CD14-positive monocyte (primary cell): ENCODE measurements at regions not wholly inside any gene's neighbourhood (a gene's known extent, or its start where the extent isn't known, plus 50 kb on each side); places are given as distances from the start of the nearest gene placed in this dataset.

Experiments used
- DNase-seq, 3 donors: peaks; one replicate each; pipeline ENCODE4 v3.0.0-alpha.2; 2011 to 2022
- H2AFZ ChIP-seq: 2 replicates; pipeline ENCODE4 v1.6.0; 2012; ENCODE audit warnings: mild to moderate bottlenecking, low read depth, low read length, inconsistent platforms; ENCODE audit not compliant: insufficient read depth, poor library complexity, severe bottlenecking
- H3K27ac ChIP-seq, 2 donors: 1 replicate in 1 of 2; 2 replicates in 1 of 2; pipeline ENCODE4 v1.5.1; 2012 to 2013; ENCODE audit warnings: low read length in 2 of 2, control low read depth in 1 of 2, inconsistent platforms in 1 of 2, low read depth in 1 of 2, mild to moderate bottlenecking in 1 of 2
- H3K27me3 ChIP-seq, 2 donors: one replicate each; pipeline versions ENCODE4 v1.6.0 to v1.6.1; 2011 to 2013; ENCODE audit warnings: low read length in 2 of 2; ENCODE audit not compliant: control insufficient read depth in 2 of 2, insufficient read depth in 2 of 2
- H3K36me3 ChIP-seq, 2 donors: replicated peaks in 1 of 2; 1 replicate in 1 of 2; 2 replicates in 1 of 2; pipeline versions ENCODE4 v1.5.1 to v1.6.1; 2012 to 2013; ENCODE audit warnings: low read length in 2 of 2, control low read depth in 1 of 2, inconsistent platforms in 1 of 2, mild to moderate bottlenecking in 1 of 2; ENCODE audit not compliant: insufficient read depth in 2 of 2, control insufficient read depth in 1 of 2
- H3K4me1 ChIP-seq, 2 donors: 1 replicate in 1 of 2; 2 replicates in 1 of 2; pipeline versions ENCODE4 v1.5.1 to v1.6.1; 2012 to 2013; ENCODE audit warnings: low read length in 2 of 2, control low read depth in 1 of 2, inconsistent platforms in 1 of 2, mild to moderate bottlenecking in 1 of 2, moderate library complexity in 1 of 2; ENCODE audit not compliant: insufficient read depth in 2 of 2, control insufficient read depth in 1 of 2
- H3K4me2 ChIP-seq: replicated peaks from 2 replicates; pipeline ENCODE3; 2012; ENCODE audit warnings: low read length, moderate library complexity, mild to moderate bottlenecking; ENCODE audit not compliant: poor library complexity, severe bottlenecking; ENCODE audit errors: extremely low read depth
- H3K4me3 ChIP-seq, 3 experiments: fragments of 200-600 bp in 1 of 3; sonication (generic) in 1 of 3; replicated peaks in 1 of 3; 1 replicate in 2 of 3; 2 replicates in 1 of 3; pipeline ENCODE4 v1.5.1; 2011 to 2013; ENCODE audit warnings: low read length in 3 of 3, mild to moderate bottlenecking in 3 of 3, control low read depth in 2 of 3, low read depth in 2 of 3, inconsistent platforms in 1 of 3, moderate library complexity in 1 of 3
- H3K79me2 ChIP-seq: 2 replicates; pipeline ENCODE4 v1.6.0; 2012; ENCODE audit warnings: mild to moderate bottlenecking, control low read depth, inconsistent platforms, low read length, moderate library complexity; ENCODE audit not compliant: insufficient read depth
- H3K9ac ChIP-seq: 2 replicates; pipeline ENCODE4 v1.6.0; 2017; ENCODE audit warnings: low read length, mild to moderate bottlenecking; ENCODE audit not compliant: insufficient read depth, poor library complexity, severe bottlenecking
- H3K9me3 ChIP-seq, 2 donors: replicated peaks in 1 of 2; 1 replicate in 1 of 2; 2 replicates in 1 of 2; pipeline versions ENCODE4 v1.5.1 to v1.6.1; 2012 to 2013; ENCODE audit warnings: low read length in 2 of 2, control low read depth in 1 of 2; ENCODE audit not compliant: control insufficient read depth in 1 of 2, insufficient read depth in 1 of 2
- H4K20me1 ChIP-seq: 2 replicates; pipeline ENCODE4 v1.6.0; 2012; ENCODE audit warnings: mild to moderate bottlenecking, low read length, control low read depth, moderate library complexity; ENCODE audit not compliant: insufficient read depth
- H3K27ac Mint-ChIP-seq, 7 donors: one replicate each; pipeline ENCODE4 v1.8.0; 2020; ENCODE audit warnings: mild to moderate bottlenecking in 7 of 7, mixed read lengths in 7 of 7, moderate library complexity in 6 of 7, inconsistent platforms in 2 of 7
- H3K27me3 Mint-ChIP-seq, 3 donors: one replicate each; pipeline ENCODE4 v1.8.0; 2021 to 2022; ENCODE audit warnings: low read depth in 3 of 3, mild to moderate bottlenecking in 3 of 3, mixed read lengths in 3 of 3, moderate library complexity in 3 of 3, inconsistent platforms in 1 of 3
- H3K36me3 Mint-ChIP-seq, 2 donors: one replicate each; pipeline ENCODE4 v1.8.0; 2020; ENCODE audit warnings: mixed read lengths in 2 of 2, inconsistent platforms in 1 of 2, mild to moderate bottlenecking in 1 of 2
- H3K4me1 Mint-ChIP-seq: one replicate; pipeline ENCODE4 v1.8.0; 2020; ENCODE audit warnings: mild to moderate bottlenecking, mixed read lengths
- H3K4me3 Mint-ChIP-seq, 2 donors: one replicate each; pipeline ENCODE4 v1.8.0; 2020; ENCODE audit warnings: mild to moderate bottlenecking in 2 of 2, mixed read lengths in 2 of 2, moderate library complexity in 1 of 2
- H3K9me3 Mint-ChIP-seq, 7 donors: one replicate each; pipeline ENCODE4 v1.8.0; 2020 to 2022; ENCODE audit warnings: mixed read lengths in 7 of 7, mild to moderate bottlenecking in 6 of 7, moderate library complexity in 6 of 7, inconsistent platforms in 2 of 7
- WGBS: methylation state at CpG from one replicate; pipeline ENCODE4 v1.1.5; 2013; ENCODE audit warnings: missing lambda C conversion rate; ENCODE audit not compliant: insufficient coverage; 5-methylcytosine and 5-hydroxymethylcytosine counted together
- intact Hi-C, 2 donors: fragments of 100-400 bp; cut with micrococcal nuclease; formaldehyde crosslinking; loops; one replicate each; pipeline versions ENCODE4 v1.15.0 to v1.15.1; 2023
- TF ChIP-seq, protein P1 (sequence below): fragments of 200-600 bp; IDR thresholded peaks from one replicate; pipeline ENCODE4 v1.8.0; 2022; ENCODE audit warnings: antibody characterized with exemption, mild to moderate bottlenecking

DNA sequence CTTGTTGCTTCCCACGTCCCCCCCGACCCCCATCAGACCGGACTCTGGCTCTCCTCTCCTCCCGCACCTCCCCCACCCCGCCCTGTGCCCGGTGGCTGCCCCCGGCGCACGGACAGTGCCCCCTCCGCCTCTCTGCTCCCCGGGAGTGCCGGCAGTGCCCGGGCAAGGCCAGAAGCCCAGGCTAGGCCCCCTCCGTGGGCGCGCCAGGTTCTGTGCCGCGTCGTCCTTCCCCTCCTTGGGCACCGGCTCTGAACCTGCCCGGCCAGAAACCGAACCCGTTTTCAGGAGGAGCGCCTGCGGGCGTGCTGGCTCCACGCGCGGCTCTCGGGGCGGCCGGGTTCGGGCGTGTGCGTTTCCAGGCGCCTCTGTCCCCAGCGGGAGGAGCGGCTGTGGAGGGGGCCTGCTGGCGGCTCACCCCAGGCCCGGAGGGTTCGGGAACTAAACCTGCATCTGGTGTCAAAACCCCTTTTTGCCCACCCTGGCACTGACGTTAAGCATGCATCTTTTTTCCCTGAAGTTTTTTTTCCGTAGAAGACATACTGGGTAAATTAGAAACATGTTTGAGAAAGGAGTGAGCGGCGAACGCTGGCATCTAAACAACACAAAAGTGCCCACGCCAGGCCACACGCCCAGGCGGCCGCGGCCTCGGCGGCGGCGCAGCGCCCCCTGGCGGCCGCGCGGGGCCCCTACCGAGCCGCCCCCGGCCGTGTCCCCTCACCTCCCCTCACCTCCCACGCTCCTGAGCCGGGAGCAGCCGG is 123.9 kb upstream of the SLC1A4 start:
- no peaks in the 10 kb centered on the region for H3K27me3 ChIP-seq
- Mint-ChIP-seq H3K27me3 (peaks cover 0 to 9% (median 0%) of the 10 kb centered on the region in 3 donors), H3K9me3 (peaks cover 0 to 1% (median 0%) of the 10 kb centered on the region in 7 donors), H3K27ac (peak overlapping the region in 4 of 7 donors; percentile 80 to 89 (median 84)), H3K4me3 (peak overlapping the region; percentile 80 to 87), H3K36me3 (no peaks in the 10 kb centered on the region), H3K4me1 (peaks cover 14% of the 10 kb centered on the region)
- H3K27ac ChIP-seq = peak overlapping the region; percentile 74 to 98
- peaks cover 0 to 6% of the 10 kb centered on the region in 2 donors for H3K9me3 ChIP-seq
- peak; percentile 56 to 72 (median 69) for DNase-seq
- H3K9ac ChIP-seq = peak overlapping the region; percentile 97
- peak overlapping the region; percentile 90 for H2AFZ ChIP-seq
- H3K79me2 ChIP-seq = peaks cover 24% of the 10 kb centered on the region
- H3K4me1 ChIP-seq = peaks cover 51 to 52% of the 10 kb centered on the region in 2 donors
- TF ChIP-seq, protein P1, sequence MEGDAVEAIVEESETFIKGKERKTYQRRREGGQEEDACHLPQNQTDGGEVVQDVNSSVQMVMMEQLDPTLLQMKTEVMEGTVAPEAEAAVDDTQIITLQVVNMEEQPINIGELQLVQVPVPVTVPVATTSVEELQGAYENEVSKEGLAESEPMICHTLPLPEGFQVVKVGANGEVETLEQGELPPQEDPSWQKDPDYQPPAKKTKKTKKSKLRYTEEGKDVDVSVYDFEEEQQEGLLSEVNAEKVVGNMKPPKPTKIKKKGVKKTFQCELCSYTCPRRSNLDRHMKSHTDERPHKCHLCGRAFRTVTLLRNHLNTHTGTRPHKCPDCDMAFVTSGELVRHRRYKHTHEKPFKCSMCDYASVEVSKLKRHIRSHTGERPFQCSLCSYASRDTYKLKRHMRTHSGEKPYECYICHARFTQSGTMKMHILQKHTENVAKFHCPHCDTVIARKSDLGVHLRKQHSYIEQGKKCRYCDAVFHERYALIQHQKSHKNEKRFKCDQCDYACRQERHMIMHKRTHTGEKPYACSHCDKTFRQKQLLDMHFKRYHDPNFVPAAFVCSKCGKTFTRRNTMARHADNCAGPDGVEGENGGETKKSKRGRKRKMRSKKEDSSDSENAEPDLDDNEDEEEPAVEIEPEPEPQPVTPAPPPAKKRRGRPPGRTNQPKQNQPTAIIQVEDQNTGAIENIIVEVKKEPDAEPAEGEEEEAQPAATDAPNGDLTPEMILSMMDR = peak; percentile 96
- WGBS = under 1% methylated on average over 38 of the region's 67 CpGs
- peak overlapping the region; percentile 85 for H3K4me2 ChIP-seq
- H4K20me1 ChIP-seq = no peaks in the 10 kb centered on the region
- no peaks in the 10 kb centered on the region for H3K36me3 ChIP-seq
- H3K4me3 ChIP-seq = peak overlapping the region; percentile 51 to 75 (median 59)
- intact Hi-C loops = loop anchor here (1.0 to 5.0 kb wide), 5 partner anchors 34 to 218 kb away; no protein-coding TSS in a partner anchor

DNA sequence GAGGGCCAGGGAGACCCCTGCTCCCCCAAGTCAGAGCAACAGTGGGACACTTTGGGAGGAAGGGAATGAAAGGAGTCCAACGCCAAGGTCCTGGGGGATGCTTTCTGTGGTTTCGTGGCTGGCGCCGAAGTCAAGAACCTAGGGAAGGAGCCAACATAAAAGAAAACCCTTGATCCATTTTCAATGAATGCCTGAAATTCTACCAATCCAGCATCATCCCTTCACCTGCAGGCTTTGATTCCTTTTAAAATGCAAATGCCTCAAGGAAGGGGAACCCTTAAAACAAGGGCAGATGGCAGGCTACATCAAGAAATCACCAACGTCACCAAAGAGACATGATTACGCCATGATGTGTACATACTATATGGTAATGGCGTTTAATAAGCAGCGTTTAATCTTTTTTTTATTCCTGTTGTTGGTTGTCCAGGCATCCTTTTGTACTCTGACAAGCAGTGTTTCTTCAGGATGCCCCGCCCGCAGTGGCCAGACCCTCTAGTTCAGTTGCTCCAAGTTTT is 123.3 kb upstream of the SLC1A4 start:
- peak overlapping the region in 1 of 2 donors; percentile 98 for H3K27ac ChIP-seq
- peak overlapping the region in 2 of 3 experiments; percentile 51 to 75 for H3K4me3 ChIP-seq
- peaks cover 0 to 6% of the 10 kb centered on the region in 2 donors for H3K9me3 ChIP-seq
- H3K4me1 Mint-ChIP-seq = peaks cover 14% of the 10 kb centered on the region
- DNase-seq = peak in 2 of 3 donors; percentile 65 to 70
- TF ChIP-seq, protein P1 = peak; percentile 72
- no peaks in the 10 kb centered on the region for H3K36me3 Mint-ChIP-seq
- H3K4me1 ChIP-seq = peaks cover 45 to 46% of the 10 kb centered on the region in 2 donors
- peaks cover 0 to 1% (median 0%) of the 10 kb centered on the region in 7 donors for H3K9me3 Mint-ChIP-seq
- H3K9ac ChIP-seq = peak overlapping the region; percentile 97
- H2AFZ ChIP-seq = peak overlapping the region; percentile 90
- peaks cover 0 to 9% (median 0%) of the 10 kb centered on the region in 3 donors for H3K27me3 Mint-ChIP-seq
- no peaks in the 10 kb centered on the region for H4K20me1 ChIP-seq
- 100% methylated on average over 2 of the region's 10 CpGs for WGBS
- no peaks in the 10 kb centered on the region for H3K27me3 ChIP-seq
- H3K4me3 Mint-ChIP-seq = peak overlapping the region; percentile 73 to 87
- H3K4me2 ChIP-seq = peak overlapping the region; percentile 85
- peaks cover 20% of the 10 kb centered on the region for H3K79me2 ChIP-seq
- no peaks in the 10 kb centered on the region for H3K36me3 ChIP-seq
- peak overlapping the region in 5 of 7 donors; percentile 46 to 89 (median 83) for H3K27ac Mint-ChIP-seq
- intact Hi-C loops = loop anchor here (1.0 to 5.0 kb wide), 5 partner anchors 35 to 219 kb away; no protein-coding TSS in a partner anchor
